ENCODE measurements at regions not wholly inside any gene's neighbourhood (a gene's known extent, or its start where the extent isn't known, plus 50 kb on each side); places are given as distances from the start of the nearest gene placed in this dataset.

GRCh38 chr16:51950118-51950780 is 596.7 kb downstream of the TOX3 start:
- H3K4me1 ChIP-seq (ENCODE audit: insufficient read depth, low read length): no peaks in the 10 kb centered on the region
- POLR2A ChIA-PET: no interaction called here
- H3K27me3 ChIP-seq (ENCODE audit: control insufficient read depth in 1 of 2, insufficient read depth in 2 of 2, low read length in 2 of 2): peaks cover 0 to 7% of the 10 kb centered on the region in 2 experiments; a peak in 4 of 5 replicates
- ATAC-seq (no peak), FAIRE-seq (no peak), DNase-seq (ENCODE audit: low spot score) (no peak)
- H3K9me3 ChIP-seq (ENCODE audit: low read length): no peaks in the 10 kb centered on the region
- no peaks in the 10 kb centered on the region for H4K20me1 ChIP-seq (ENCODE audit: insufficient read depth, low read length)
- BruUV-seq (replicated peaks): no TSS peak
- CTCF ChIA-PET (ENCODE audit: low intra/inter-chr PET ratio, low total read pairs): no interaction called here
- no peak for TF ChIP-seq ZNF552 (CRISPR knock-in tag; IDR thresholded peaks at IDR 0.05; ENCODE audit: borderline replicate concordance)
- no peak for TF ChIP-seq NBN (conservative IDR thresholded peaks at IDR 0.05)
- TF ChIP-seq, protein P1, sequence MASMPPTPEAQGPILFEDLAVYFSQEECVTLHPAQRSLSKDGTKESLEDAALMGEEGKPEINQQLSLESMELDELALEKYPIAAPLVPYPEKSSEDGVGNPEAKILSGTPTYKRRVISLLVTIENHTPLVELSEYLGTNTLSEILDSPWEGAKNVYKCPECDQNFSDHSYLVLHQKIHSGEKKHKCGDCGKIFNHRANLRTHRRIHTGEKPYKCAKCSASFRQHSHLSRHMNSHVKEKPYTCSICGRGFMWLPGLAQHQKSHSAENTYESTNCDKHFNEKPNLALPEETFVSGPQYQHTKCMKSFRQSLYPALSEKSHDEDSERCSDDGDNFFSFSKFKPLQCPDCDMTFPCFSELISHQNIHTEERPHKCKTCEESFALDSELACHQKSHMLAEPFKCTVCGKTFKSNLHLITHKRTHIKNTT (CRISPR knock-in tag; IDR thresholded peaks at IDR 0.05): no peak
- no peak for TF ChIP-seq PPARG (CRISPR knock-in tag; conservative IDR thresholded peaks at IDR 0.05)
- no peak for TF ChIP-seq ZNF773 (CRISPR knock-in tag; IDR thresholded peaks at IDR 0.05; ENCODE audit: borderline replicate concordance)
- no peak for TF ChIP-seq ZBTB20 (CRISPR knock-in tag; IDR thresholded peaks at IDR 0.05; ENCODE audit: borderline replicate concordance, low read depth)
- intact Hi-C loops (cut with micrococcal nuclease; ENCODE audit: unreplicated experiment): no loop called here
- WGBS (ENCODE audit: low lambda C conversion rate): 11% methylated on average over 3 of the region's 3 CpGs
- H3K79me2 ChIP-seq (ENCODE audit: insufficient read depth, low read length): no peaks in the 10 kb centered on the region
- no peak overlapping the region for H3K4me2 ChIP-seq (ENCODE audit: low read depth, low read length)
- no peak overlapping the region for H2AFZ ChIP-seq (ENCODE audit: low read length)
- no peak overlapping the region for H3K27ac ChIP-seq (ENCODE audit: extremely low read length, insufficient read depth, low read length)
- in situ Hi-C loops (cut with HindIII; ENCODE audit: extremely low pct_ligation_motif_present, low pct_unique_long_range_greater_than_20kb): no loop called here
- H3K36me3 ChIP-seq (replicated peaks in 1 of 2; ENCODE audit: control insufficient read depth in 1 of 2, insufficient read depth in 2 of 2, low read length in 2 of 2): no peaks in the 10 kb centered on the region
- H3K4me3 ChIP-seq (replicated peaks in 1 of 3; ENCODE audit: insufficient read depth in 1 of 3, low read depth in 2 of 3, low read length in 3 of 3): no peak overlapping the region
- no peak overlapping the region for H3K9ac ChIP-seq (ENCODE audit: insufficient read depth, low read depth, low read length)

- Histone ChIP-seq H4K20me1 (ENCODE audit: insufficient read depth, low read length) (no peaks in the 10 kb centered on the region), H3K27me3 (ENCODE audit: control insufficient read depth in 1 of 2, insufficient read depth in 2 of 2, low read length in 2 of 2) (peaks cover 0 to 7% of the 10 kb centered on the region in 2 experiments; a peak in 4 of 5 replicates), H3K36me3 (replicated peaks in 1 of 2; ENCODE audit: control insufficient read depth in 1 of 2, insufficient read depth in 2 of 2, low read length in 2 of 2) (no peaks in the 10 kb centered on the region), H3K79me2 (ENCODE audit: insufficient read depth, low read length) (no peaks in the 10 kb centered on the region), H3K27ac (ENCODE audit: extremely low read length, insufficient read depth, low read length) (no peak overlapping the region), H3K9ac (ENCODE audit: insufficient read depth, low read depth, low read length) (no peak overlapping the region), H3K9me3 (ENCODE audit: low read length) (no peaks in the 10 kb centered on the region), H2AFZ (ENCODE audit: low read length) (no peak overlapping the region), H3K4me2 (ENCODE audit: low read depth, low read length) (no peak overlapping the region), H3K4me1 (ENCODE audit: insufficient read depth, low read length) (no peaks in the 10 kb centered on the region), H3K4me3 (replicated peaks in 1 of 3; ENCODE audit: insufficient read depth in 1 of 3, low read depth in 2 of 3, low read length in 3 of 3) (no peak overlapping the region)
- WGBS (ENCODE audit: low lambda C conversion rate): 26% methylated on average over 2 of the region's 2 CpGs
- intact Hi-C loops (cut with micrococcal nuclease; ENCODE audit: unreplicated experiment): no loop called here
- CTCF ChIA-PET (ENCODE audit: low intra/inter-chr PET ratio, low total read pairs): no interaction called here
- no TSS peak for BruUV-seq (replicated peaks)
- ATAC-seq: no peak
- in situ Hi-C loops (cut with HindIII; ENCODE audit: extremely low pct_ligation_motif_present, low pct_unique_long_range_greater_than_20kb): no loop called here
- DNase-seq (ENCODE audit: low spot score): no peak
- POLR2A ChIA-PET: no interaction called here
- FAIRE-seq: no peak
- TF ChIP-seq SP140L (CRISPR knock-in tag; IDR thresholded peaks at IDR 0.05; ENCODE audit: borderline replicate concordance): no peak
- no peak for TF ChIP-seq PHF20 (CRISPR knock-in tag; IDR thresholded peaks at IDR 0.05)
- no peak for TF ChIP-seq ZNF430 (CRISPR knock-in tag; IDR thresholded peaks at IDR 0.05)
- TF ChIP-seq EZH2 (conservative IDR thresholded peaks at IDR 0.05; ENCODE audit: low read depth, low read length): no peak
- TF ChIP-seq ATAD3A (CRISPR knock-in tag; IDR thresholded peaks at IDR 0.05): no peak
- TF ChIP-seq, protein P2, sequence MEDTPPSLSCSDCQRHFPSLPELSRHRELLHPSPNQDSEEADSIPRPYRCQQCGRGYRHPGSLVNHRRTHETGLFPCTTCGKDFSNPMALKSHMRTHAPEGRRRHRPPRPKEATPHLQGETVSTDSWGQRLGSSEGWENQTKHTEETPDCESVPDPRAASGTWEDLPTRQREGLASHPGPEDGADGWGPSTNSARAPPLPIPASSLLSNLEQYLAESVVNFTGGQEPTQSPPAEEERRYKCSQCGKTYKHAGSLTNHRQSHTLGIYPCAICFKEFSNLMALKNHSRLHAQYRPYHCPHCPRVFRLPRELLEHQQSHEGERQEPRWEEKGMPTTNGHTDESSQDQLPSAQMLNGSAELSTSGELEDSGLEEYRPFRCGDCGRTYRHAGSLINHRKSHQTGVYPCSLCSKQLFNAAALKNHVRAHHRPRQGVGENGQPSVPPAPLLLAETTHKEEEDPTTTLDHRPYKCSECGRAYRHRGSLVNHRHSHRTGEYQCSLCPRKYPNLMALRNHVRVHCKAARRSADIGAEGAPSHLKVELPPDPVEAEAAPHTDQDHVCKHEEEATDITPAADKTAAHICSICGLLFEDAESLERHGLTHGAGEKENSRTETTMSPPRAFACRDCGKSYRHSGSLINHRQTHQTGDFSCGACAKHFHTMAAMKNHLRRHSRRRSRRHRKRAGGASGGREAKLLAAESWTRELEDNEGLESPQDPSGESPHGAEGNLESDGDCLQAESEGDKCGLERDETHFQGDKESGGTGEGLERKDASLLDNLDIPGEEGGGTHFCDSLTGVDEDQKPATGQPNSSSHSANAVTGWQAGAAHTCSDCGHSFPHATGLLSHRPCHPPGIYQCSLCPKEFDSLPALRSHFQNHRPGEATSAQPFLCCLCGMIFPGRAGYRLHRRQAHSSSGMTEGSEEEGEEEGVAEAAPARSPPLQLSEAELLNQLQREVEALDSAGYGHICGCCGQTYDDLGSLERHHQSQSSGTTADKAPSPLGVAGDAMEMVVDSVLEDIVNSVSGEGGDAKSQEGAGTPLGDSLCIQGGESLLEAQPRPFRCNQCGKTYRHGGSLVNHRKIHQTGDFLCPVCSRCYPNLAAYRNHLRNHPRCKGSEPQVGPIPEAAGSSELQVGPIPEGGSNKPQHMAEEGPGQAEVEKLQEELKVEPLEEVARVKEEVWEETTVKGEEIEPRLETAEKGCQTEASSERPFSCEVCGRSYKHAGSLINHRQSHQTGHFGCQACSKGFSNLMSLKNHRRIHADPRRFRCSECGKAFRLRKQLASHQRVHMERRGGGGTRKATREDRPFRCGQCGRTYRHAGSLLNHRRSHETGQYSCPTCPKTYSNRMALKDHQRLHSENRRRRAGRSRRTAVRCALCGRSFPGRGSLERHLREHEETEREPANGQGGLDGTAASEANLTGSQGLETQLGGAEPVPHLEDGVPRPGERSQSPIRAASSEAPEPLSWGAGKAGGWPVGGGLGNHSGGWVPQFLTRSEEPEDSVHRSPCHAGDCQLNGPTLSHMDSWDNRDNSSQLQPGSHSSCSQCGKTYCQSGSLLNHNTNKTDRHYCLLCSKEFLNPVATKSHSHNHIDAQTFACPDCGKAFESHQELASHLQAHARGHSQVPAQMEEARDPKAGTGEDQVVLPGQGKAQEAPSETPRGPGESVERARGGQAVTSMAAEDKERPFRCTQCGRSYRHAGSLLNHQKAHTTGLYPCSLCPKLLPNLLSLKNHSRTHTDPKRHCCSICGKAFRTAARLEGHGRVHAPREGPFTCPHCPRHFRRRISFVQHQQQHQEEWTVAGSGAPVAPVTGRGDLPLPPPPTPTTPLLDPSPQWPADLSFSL (CRISPR knock-in tag; IDR thresholded peaks at IDR 0.05): no peak
- TF ChIP-seq ZNF605 (CRISPR knock-in tag; IDR thresholded peaks at IDR 0.05): no peak
Measured at GRCh38 chr16:51949282-51949681, 597.7 kb downstream of the TOX3 start.
